HepG2 (cell line): ENCODE measurements at regions not wholly inside any gene's neighbourhood (a gene's known extent, or its start where the extent isn't known, plus 50 kb on each side); places are given as distances from the start of the nearest gene placed in this dataset.

Experiments
- CBX5 ChIP-seq: sonication (generic); formaldehyde crosslinking; IDR thresholded peaks from 2 replicates; pipeline ENCODE4 v1.4.0; 2020; ENCODE audit warnings: missing genetic modification reagents, borderline replicate concordance
- FLYWCH1 ChIP-seq: sonication (generic); formaldehyde crosslinking; IDR thresholded peaks from 2 replicates; pipeline ENCODE4 v1.8.1; 2023; ENCODE audit warnings: mild to moderate bottlenecking, missing genetic modification reagents
- FOXA3 ChIP-seq: IDR thresholded peaks from 2 replicates; pipeline ENCODE4 v1.6.1; 2016; ENCODE audit warnings: missing genetic modification reagents, missing compliant biosample characterization
- NFYB ChIP-seq: sonication (generic); formaldehyde crosslinking; IDR thresholded peaks from 2 replicates; pipeline ENCODE4 v1.4.0; 2020; ENCODE audit warnings: missing genetic modification reagents
- PAWR ChIP-seq: sonication (generic); formaldehyde crosslinking; IDR thresholded peaks from 2 replicates; pipeline ENCODE4 v1.4.0; 2020; ENCODE audit warnings: missing genetic modification reagents, mild to moderate bottlenecking, borderline replicate concordance
- RAD21 ChIP-seq: fragments of 450-650 bp; formaldehyde crosslinking; IDR thresholded peaks from 2 replicates; pipeline ENCODE4 v1.5.0; 2020; ENCODE audit warnings: mild to moderate bottlenecking
- ZBTB1 ChIP-seq: sonication (generic); formaldehyde crosslinking; IDR thresholded peaks from 2 replicates; pipeline ENCODE4 v1.4.0; 2020; ENCODE audit warnings: missing genetic modification reagents, borderline replicate concordance
- TF ChIP-seq, protein P1 (sequence below): sonication (generic); formaldehyde crosslinking; IDR thresholded peaks from 2 replicates; pipeline ENCODE4 v1.4.0; 2020; ENCODE audit warnings: missing genetic modification reagents, mild to moderate bottlenecking, borderline replicate concordance
- TF ChIP-seq, protein P2 (sequence below): sonication (generic); formaldehyde crosslinking; conservative IDR thresholded peaks from 2 replicates; pipeline ENCODE4 v1.4.0; 2020; ENCODE audit warnings: missing genetic modification reagents
- TF ChIP-seq, protein P3 (sequence below): sonication (generic); formaldehyde crosslinking; IDR thresholded peaks from 2 replicates; pipeline ENCODE4 v1.4.0; 2020; ENCODE audit warnings: missing genetic modification reagents

DNA sequence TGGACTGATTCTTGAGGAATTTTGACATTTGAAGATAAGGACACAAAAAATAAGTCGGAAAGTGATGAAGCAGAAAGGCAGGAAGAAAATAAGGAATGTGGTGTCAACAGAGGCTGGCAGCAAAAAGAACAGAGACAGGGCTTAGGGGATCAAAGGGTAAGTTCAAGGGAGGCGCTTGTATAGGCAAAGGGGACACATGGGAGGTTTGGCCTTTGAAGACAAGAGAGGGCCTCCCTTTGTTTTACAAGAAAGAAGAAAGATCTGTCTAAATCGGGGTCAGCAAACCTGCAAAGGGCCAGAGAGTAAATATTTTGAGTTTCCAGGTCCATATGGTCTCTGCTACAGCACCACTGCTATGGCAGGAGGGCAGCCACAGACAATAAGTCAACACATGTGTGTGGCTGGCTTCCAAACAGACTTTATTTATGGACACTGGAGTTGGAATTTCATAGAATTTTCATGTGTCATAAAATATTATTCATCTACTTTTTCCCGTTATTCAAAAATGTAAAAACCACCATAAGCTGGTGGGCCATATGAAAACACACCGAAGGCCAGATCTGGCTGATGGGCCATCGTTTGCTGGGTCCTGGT lies 112.0 kb upstream of the FBXL7 start:
- TF ChIP-seq, protein P1, sequence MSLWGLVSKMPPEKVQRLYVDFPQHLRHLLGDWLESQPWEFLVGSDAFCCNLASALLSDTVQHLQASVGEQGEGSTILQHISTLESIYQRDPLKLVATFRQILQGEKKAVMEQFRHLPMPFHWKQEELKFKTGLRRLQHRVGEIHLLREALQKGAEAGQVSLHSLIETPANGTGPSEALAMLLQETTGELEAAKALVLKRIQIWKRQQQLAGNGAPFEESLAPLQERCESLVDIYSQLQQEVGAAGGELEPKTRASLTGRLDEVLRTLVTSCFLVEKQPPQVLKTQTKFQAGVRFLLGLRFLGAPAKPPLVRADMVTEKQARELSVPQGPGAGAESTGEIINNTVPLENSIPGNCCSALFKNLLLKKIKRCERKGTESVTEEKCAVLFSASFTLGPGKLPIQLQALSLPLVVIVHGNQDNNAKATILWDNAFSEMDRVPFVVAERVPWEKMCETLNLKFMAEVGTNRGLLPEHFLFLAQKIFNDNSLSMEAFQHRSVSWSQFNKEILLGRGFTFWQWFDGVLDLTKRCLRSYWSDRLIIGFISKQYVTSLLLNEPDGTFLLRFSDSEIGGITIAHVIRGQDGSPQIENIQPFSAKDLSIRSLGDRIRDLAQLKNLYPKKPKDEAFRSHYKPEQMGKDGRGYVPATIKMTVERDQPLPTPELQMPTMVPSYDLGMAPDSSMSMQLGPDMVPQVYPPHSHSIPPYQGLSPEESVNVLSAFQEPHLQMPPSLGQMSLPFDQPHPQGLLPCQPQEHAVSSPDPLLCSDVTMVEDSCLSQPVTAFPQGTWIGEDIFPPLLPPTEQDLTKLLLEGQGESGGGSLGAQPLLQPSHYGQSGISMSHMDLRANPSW (CRISPR knock-in tag): no peak
- peak; percentile 35; the same call in 1 of the 2 replicates for TF ChIP-seq FOXA3
- TF ChIP-seq, protein P2, sequence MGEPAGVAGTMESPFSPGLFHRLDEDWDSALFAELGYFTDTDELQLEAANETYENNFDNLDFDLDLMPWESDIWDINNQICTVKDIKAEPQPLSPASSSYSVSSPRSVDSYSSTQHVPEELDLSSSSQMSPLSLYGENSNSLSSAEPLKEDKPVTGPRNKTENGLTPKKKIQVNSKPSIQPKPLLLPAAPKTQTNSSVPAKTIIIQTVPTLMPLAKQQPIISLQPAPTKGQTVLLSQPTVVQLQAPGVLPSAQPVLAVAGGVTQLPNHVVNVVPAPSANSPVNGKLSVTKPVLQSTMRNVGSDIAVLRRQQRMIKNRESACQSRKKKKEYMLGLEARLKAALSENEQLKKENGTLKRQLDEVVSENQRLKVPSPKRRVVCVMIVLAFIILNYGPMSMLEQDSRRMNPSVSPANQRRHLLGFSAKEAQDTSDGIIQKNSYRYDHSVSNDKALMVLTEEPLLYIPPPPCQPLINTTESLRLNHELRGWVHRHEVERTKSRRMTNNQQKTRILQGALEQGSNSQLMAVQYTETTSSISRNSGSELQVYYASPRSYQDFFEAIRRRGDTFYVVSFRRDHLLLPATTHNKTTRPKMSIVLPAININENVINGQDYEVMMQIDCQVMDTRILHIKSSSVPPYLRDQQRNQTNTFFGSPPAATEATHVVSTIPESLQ: no peak
- TF ChIP-seq FLYWCH1: no peak
- no peak for TF ChIP-seq CBX5 (CRISPR knock-in tag)
- TF ChIP-seq PAWR: no peak
- no peak for TF ChIP-seq ZBTB1
- TF ChIP-seq, protein P3, sequence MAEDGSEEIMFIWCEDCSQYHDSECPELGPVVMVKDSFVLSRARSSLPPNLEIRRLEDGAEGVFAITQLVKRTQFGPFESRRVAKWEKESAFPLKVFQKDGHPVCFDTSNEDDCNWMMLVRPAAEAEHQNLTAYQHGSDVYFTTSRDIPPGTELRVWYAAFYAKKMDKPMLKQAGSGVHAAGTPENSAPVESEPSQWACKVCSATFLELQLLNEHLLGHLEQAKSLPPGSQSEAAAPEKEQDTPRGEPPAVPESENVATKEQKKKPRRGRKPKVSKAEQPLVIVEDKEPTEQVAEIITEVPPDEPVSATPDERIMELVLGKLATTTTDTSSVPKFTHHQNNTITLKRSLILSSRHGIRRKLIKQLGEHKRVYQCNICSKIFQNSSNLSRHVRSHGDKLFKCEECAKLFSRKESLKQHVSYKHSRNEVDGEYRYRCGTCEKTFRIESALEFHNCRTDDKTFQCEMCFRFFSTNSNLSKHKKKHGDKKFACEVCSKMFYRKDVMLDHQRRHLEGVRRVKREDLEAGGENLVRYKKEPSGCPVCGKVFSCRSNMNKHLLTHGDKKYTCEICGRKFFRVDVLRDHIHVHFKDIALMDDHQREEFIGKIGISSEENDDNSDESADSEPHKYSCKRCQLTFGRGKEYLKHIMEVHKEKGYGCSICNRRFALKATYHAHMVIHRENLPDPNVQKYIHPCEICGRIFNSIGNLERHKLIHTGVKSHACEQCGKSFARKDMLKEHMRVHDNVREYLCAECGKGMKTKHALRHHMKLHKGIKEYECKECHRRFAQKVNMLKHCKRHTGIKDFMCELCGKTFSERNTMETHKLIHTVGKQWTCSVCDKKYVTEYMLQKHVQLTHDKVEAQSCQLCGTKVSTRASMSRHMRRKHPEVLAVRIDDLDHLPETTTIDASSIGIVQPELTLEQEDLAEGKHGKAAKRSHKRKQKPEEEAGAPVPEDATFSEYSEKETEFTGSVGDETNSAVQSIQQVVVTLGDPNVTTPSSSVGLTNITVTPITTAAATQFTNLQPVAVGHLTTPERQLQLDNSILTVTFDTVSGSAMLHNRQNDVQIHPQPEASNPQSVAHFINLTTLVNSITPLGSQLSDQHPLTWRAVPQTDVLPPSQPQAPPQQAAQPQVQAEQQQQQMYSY (CRISPR knock-in tag): no peak
- no peak for TF ChIP-seq NFYB (CRISPR knock-in tag)
- no peak for TF ChIP-seq RAD21 (CRISPR knock-in tag)
